ENCODE measurements at regions not wholly inside any gene's neighbourhood (a gene's known extent, or its start where the extent isn't known, plus 50 kb on each side); places are given as distances from the start of the nearest gene placed in this dataset.

GRCh38 chr16:7765079-7765550 lies 432.5 kb downstream of the RBFOX1 start:
- no peak for TF ChIP-seq ZNF521 (tag by site-specific recombination; IDR thresholded peaks at IDR 0.05)
- ChIA-PET POLR2A (no interaction called here), CTCF (no interaction called here)
- H3K4me3 ChIP-seq (ENCODE audit: low read depth, low read length): no peak overlapping the region
- H3K9me3 ChIP-seq (ENCODE audit: control insufficient read depth, insufficient read depth, low read depth, low read length): no peaks in the 10 kb centered on the region
- H3K27ac ChIP-seq (ENCODE audit: extremely low read depth, low read depth, low read length): no peak overlapping the region
- H3K36me3 ChIP-seq (ENCODE audit: control insufficient read depth in 2 of 2, insufficient read depth in 1 of 2, low read length in 2 of 2): no peaks in the 10 kb centered on the region
- H3K4me1 ChIP-seq (ENCODE audit: control insufficient read depth, insufficient read depth, low read length): no peaks in the 10 kb centered on the region

- Histone ChIP-seq H3K36me3 (ENCODE audit: control insufficient read depth in 2 of 2, insufficient read depth in 1 of 2, low read length in 2 of 2) (no peaks in the 10 kb centered on the region), H3K27ac (ENCODE audit: extremely low read depth, low read depth, low read length) (no peak overlapping the region), H3K4me3 (ENCODE audit: low read depth, low read length) (no peak overlapping the region), H3K4me1 (ENCODE audit: control insufficient read depth, insufficient read depth, low read length) (no peaks in the 10 kb centered on the region), H3K9me3 (ENCODE audit: control insufficient read depth, insufficient read depth, low read depth, low read length) (no peaks in the 10 kb centered on the region)
- ChIA-PET CTCF (no interaction called here), POLR2A (no interaction called here)
- no peak for TF ChIP-seq HOXD13 (CRISPR knock-in tag; IDR thresholded peaks at IDR 0.05; ENCODE audit: borderline replicate concordance)
- no peak for TF ChIP-seq ZSCAN5A (tag by site-specific recombination; IDR thresholded peaks at IDR 0.05)
- TF ChIP-seq ZNF394 (tag by site-specific recombination; IDR thresholded peaks at IDR 0.05; ENCODE audit: borderline replicate concordance): no peak
- no peak for TF ChIP-seq ZNF76 (tag by site-specific recombination; IDR thresholded peaks at IDR 0.05; ENCODE audit: borderline replicate concordance, low read depth)
- no peak for TF ChIP-seq ZNF596 (tag by site-specific recombination; IDR thresholded peaks at IDR 0.05)
- TF ChIP-seq ZNF48 (tag by site-specific recombination; IDR thresholded peaks at IDR 0.05): no peak
- no peak for TF ChIP-seq ZNF561 (tag by site-specific recombination; IDR thresholded peaks at IDR 0.05; ENCODE audit: borderline replicate concordance)
- no peak for TF ChIP-seq ZNF473 (tag by site-specific recombination; IDR thresholded peaks at IDR 0.05)
- TF ChIP-seq SETDB1 (IDR thresholded peaks at IDR 0.05; ENCODE audit: insufficient read length, low read length): no peak
These were observed 430.5 kb downstream of the RBFOX1 start for GRCh38 chr16:7763111-7763510.
